ENCODE measurements at regions not wholly inside any gene's neighbourhood (a gene's known extent, or its start where the extent isn't known, plus 50 kb on each side); places are given as distances from the start of the nearest gene placed in this dataset.

- no peaks in the 10 kb centered on the region for H4K20me1 ChIP-seq (ENCODE audit: insufficient read depth, low read length)
- H4K5ac ChIP-seq (ENCODE audit: low read depth, low read length), result peak overlapping the region; percentile 1; the same call in 1 of the 2 replicates
- no peak overlapping the region for H3K4me3 ChIP-seq (ENCODE audit: insufficient read depth, low read depth, low read length)
- dilution Hi-C loops (cut with HindIII; ENCODE audit: low sequenced_read_pairs, unreplicated experiment) (no loop called here), intact Hi-C loops (cut with micrococcal nuclease) (loop anchor here (5.0 kb wide), 1 partner anchor 33 kb away; no protein-coding TSS in a partner anchor), in situ Hi-C loops (cut with MboI; ENCODE audit: low sequenced_read_pairs) (no loop called here)
- H3K36me3 ChIP-seq (ENCODE audit: control insufficient read depth, insufficient read depth, low read length), result no peaks in the 10 kb centered on the region
- peak overlapping the region; percentile 37; the same call in 1 of the 2 replicates for H2BK120ac ChIP-seq (ENCODE audit: low read depth, low read length)
- H3K27ac ChIP-seq (ENCODE audit: insufficient read depth, low read length), result no peak overlapping the region
- POLR2A ChIA-PET (ENCODE audit: unreplicated experiment), result no interaction called here
- H2AK9ac ChIP-seq (replicated peaks; ENCODE audit: low read depth, low read length, poor library complexity), result no peak overlapping the region
- H4K8ac ChIP-seq (ENCODE audit: low read depth in 2 of 2, low read length in 2 of 2), result no peak overlapping the region
- no peak overlapping the region for H3K56ac ChIP-seq (ENCODE audit: extremely low read depth, insufficient read depth, low read length)
- H3K9me1 ChIP-seq (ENCODE audit: insufficient read depth, low read length), result peaks cover 5% of the 10 kb centered on the region
- no peaks in the 10 kb centered on the region; the same call in 1 of the 2 replicates for H3K27me3 ChIP-seq (ENCODE audit: control insufficient read depth, insufficient read depth, low read length)
- BruUV-seq (replicated peaks), result no TSS peak
- no peaks in the 10 kb centered on the region for H3K9me3 ChIP-seq (ENCODE audit: control insufficient read depth, insufficient read depth, low read length)
- no peak overlapping the region for H3K14ac ChIP-seq (replicated peaks; ENCODE audit: low read depth, low read length)
- peak; percentile 84 for ATAC-seq (ENCODE audit: low read depth)
- peak overlapping the region; percentile 81 for H2BK20ac ChIP-seq (ENCODE audit: low read depth, low read length)
- no peak overlapping the region for H2AFZ ChIP-seq (replicated peaks; ENCODE audit: low read length, poor library complexity)
- H2BK15ac ChIP-seq (ENCODE audit: low read depth, low read length), result 0 out of 3 replicates have a peak overlapping the region, but pooled peaks have one; percentile 29
- no peak overlapping the region for H3K9ac ChIP-seq (ENCODE audit: low read depth, low read length)
- H3K4me2 ChIP-seq (ENCODE audit: low read depth, low read length), result peak overlapping the region; percentile 18; the same call in 1 of the 2 replicates
- no peak overlapping the region for H3K4ac ChIP-seq (ENCODE audit: low read depth, low read length)
- H3K23ac ChIP-seq (ENCODE audit: low read depth, low read length), result no peak overlapping the region
- peak overlapping the region; percentile 1; the same call in 1 of the 2 replicates for H2AK5ac ChIP-seq (ENCODE audit: low read depth, low read length)
- WGBS, 2 experiments (ENCODE audit: extremely low coverage in 2 of 2, insufficient read length in 1 of 2), result no CpG with 5 or more reads among the region's 2 CpGs
- TF ChIP-seq RFX5 (IDR thresholded peaks at IDR 0.05; ENCODE audit: low read depth, low read length), result no peak
- no peak for TF ChIP-seq CTCF (conservative IDR thresholded peaks at IDR 0.05; ENCODE audit: low read depth, low read length)
- TF ChIP-seq CEBPB (IDR thresholded peaks at IDR 0.05; ENCODE audit: low read depth, low read length), result peak; percentile 21; the same call in 1 of the 2 replicates
- no peak for TF ChIP-seq BHLHE40 (IDR thresholded peaks at IDR 0.05; ENCODE audit: low read depth, low read length)
- no peak; the same call in 1 of the 2 replicates for TF ChIP-seq FOS (IDR thresholded peaks at IDR 0.05; ENCODE audit: low read depth, low read length)
- no peak for TF ChIP-seq RAD21 (IDR thresholded peaks at IDR 0.05; ENCODE audit: low read length)
- no peak for TF ChIP-seq SMC3 (IDR thresholded peaks at IDR 0.05; ENCODE audit: low read depth, low read length)
- TF ChIP-seq MAZ (IDR thresholded peaks at IDR 0.05; ENCODE audit: borderline replicate concordance, low read depth, low read length), result peak; percentile 65
- no peak for TF ChIP-seq USF2 (IDR thresholded peaks at IDR 0.05; ENCODE audit: low read depth, low read length)
- TF ChIP-seq POLR2A (IDR thresholded peaks at IDR 0.05; ENCODE audit: low read depth, low read length), result no peak
- no peak for TF ChIP-seq MXI1 (IDR thresholded peaks at IDR 0.05; ENCODE audit: borderline replicate concordance, low read depth, low read length)
- no peak for TF ChIP-seq NFE2L2 (IDR thresholded peaks at IDR 0.05; ENCODE audit: low read depth, low read length)
- TF ChIP-seq MAFK (IDR thresholded peaks at IDR 0.05; ENCODE audit: low read depth, low read length), result no peak
- TF ChIP-seq CHD1 (IDR thresholded peaks at IDR 0.05; ENCODE audit: low read depth, low read length), result no peak
- H3K79me1 ChIP-seq (ENCODE audit: low read depth in 1 of 2, low read length in 2 of 2), result no peaks in the 10 kb centered on the region
- no peak overlapping the region for H3K18ac ChIP-seq (ENCODE audit: low read depth, low read length)
- H3K4me1 ChIP-seq (ENCODE audit: control insufficient read depth, insufficient read depth, low read length), result peaks cover 8% of the 10 kb centered on the region
- H2BK5ac ChIP-seq (ENCODE audit: low read depth, low read length, poor library complexity, severe bottlenecking), result no peak overlapping the region
- CTCF ChIA-PET, result interaction anchor here (0.6 kb wide), 1 partner anchor 127 kb away, joined by 4 read pairs; no protein-coding TSS in a partner anchor
- peak; percentile 85 for DNase-seq
- 0 out of 2 replicates have a peak overlapping the region, but pooled peaks have one; percentile 20 for H4K91ac ChIP-seq (ENCODE audit: insufficient read depth, low read depth, low read length)
These were observed 55.6 kb upstream of the PPP2R5A start for GRCh38 chr1:212229654-212230053.
